CD8-positive, alpha-beta memory T cell (primary cell): ENCODE measurements at regions not wholly inside any gene's neighbourhood (a gene's known extent, or its start where the extent isn't known, plus 50 kb on each side); places are given as distances from the start of the nearest gene placed in this dataset.
"Not testable (repeated sequence)": the region's sequence is repeated elsewhere in the genome, so short reads cannot be mapped to it uniquely, and the experiment has no call there.

Source experiments
- CTCF ChIA-PET: fragments of 350-600 bp; sonication (Branson Sonifier 250); formaldehyde crosslinking; loops from one replicate; lab custom pipeline; 2021; ENCODE audit warnings: antibody characterized with exemption; lab: Charles Lee
- POLR2A ChIA-PET: fragments of 350-600 bp; sonication (Branson Sonifier 250); formaldehyde crosslinking; loops from one replicate; lab custom pipeline; 2021; ENCODE audit warnings: antibody characterized with exemption; lab: Charles Lee
- DNase-seq, 5 donors: peaks; one replicate each; pipeline versions ENCODE4 v3.0.0 to v3.0.0-alpha.2; 2020 to 2022; ENCODE audit warnings: mixed read lengths in 1 of 5
- H3K27ac ChIP-seq: one replicate; pipeline ENCODE4 v1.7.0; 2013; ENCODE audit warnings: low read depth, mild to moderate bottlenecking, low read length, moderate library complexity
- H3K27me3 ChIP-seq: 2 replicates; pipeline ENCODE4 v1.7.0; 2013; ENCODE audit warnings: low read length, mild to moderate bottlenecking; ENCODE audit not compliant: insufficient read depth, poor library complexity, severe bottlenecking
- H3K36me3 ChIP-seq: 2 replicates; pipeline ENCODE4 v1.7.0; 2013; ENCODE audit warnings: mild to moderate bottlenecking, low read length, moderate library complexity; ENCODE audit not compliant: insufficient read depth
- H3K4me1 ChIP-seq: 2 replicates; pipeline ENCODE4 v1.7.0; 2013; ENCODE audit warnings: mild to moderate bottlenecking, low read length, moderate library complexity; ENCODE audit not compliant: insufficient read depth
- H3K4me3 ChIP-seq: 2 replicates; pipeline ENCODE4 v1.7.0; 2013; ENCODE audit warnings: mild to moderate bottlenecking, low read length
- H3K9me3 ChIP-seq: 2 replicates; pipeline ENCODE4 v1.7.0; 2013; ENCODE audit warnings: mild to moderate bottlenecking, low read length
- H3K27ac Mint-ChIP-seq, 8 donors: one replicate each; pipeline ENCODE4 v1.8.0; 2020 to 2021; ENCODE audit warnings: mixed read lengths in 8 of 8, mild to moderate bottlenecking in 6 of 8, inconsistent platforms in 3 of 8, moderate library complexity in 3 of 8
- H3K27me3 Mint-ChIP-seq, 2 donors: one replicate each; pipeline ENCODE4 v1.8.0; 2020 to 2021; ENCODE audit warnings: mixed read lengths in 2 of 2, mild to moderate bottlenecking in 1 of 2, moderate library complexity in 1 of 2
- H3K36me3 Mint-ChIP-seq, 3 donors: one replicate each; pipeline ENCODE4 v1.8.0; 2020 to 2021; ENCODE audit warnings: mixed read lengths in 3 of 3, inconsistent platforms in 1 of 3, mild to moderate bottlenecking in 1 of 3
- H3K4me1 Mint-ChIP-seq, 3 donors: one replicate each; pipeline ENCODE4 v1.8.0; 2020 to 2021; ENCODE audit warnings: mixed read lengths in 3 of 3, inconsistent platforms in 1 of 3, mild to moderate bottlenecking in 1 of 3
- H3K4me3 Mint-ChIP-seq, 7 donors: one replicate each; pipeline ENCODE4 v1.8.0; 2020 to 2021; ENCODE audit warnings: mixed read lengths in 7 of 7, mild to moderate bottlenecking in 6 of 7, moderate library complexity in 4 of 7, inconsistent platforms in 2 of 7
- H3K9me3 Mint-ChIP-seq, 5 donors: one replicate each; pipeline ENCODE4 v1.8.0; 2020 to 2022; ENCODE audit warnings: mixed read lengths in 5 of 5, mild to moderate bottlenecking in 3 of 5, moderate library complexity in 2 of 5, inconsistent platforms in 1 of 5

GRCh38 chr9:117649126-117649525, 55.1 kb upstream of the TLR4 start:
- H3K4me3 Mint-ChIP-seq = no peak overlapping the region
- peaks cover 5 to 8% (median 8%) of the 10 kb centered on the region in 3 donors for H3K4me1 Mint-ChIP-seq
- no peaks in the 10 kb centered on the region for H3K9me3 Mint-ChIP-seq
- POLR2A ChIA-PET = no interaction called here
- no peak overlapping the region for H3K27ac ChIP-seq
- DNase-seq = no peak
- H3K4me1 ChIP-seq = no peaks in the 10 kb centered on the region
- H3K36me3 Mint-ChIP-seq = no peaks in the 10 kb centered on the region
- H3K27ac Mint-ChIP-seq = no peak overlapping the region
- no peaks in the 10 kb centered on the region for H3K36me3 ChIP-seq
- peaks cover 7 to 16% of the 10 kb centered on the region in 2 donors for H3K27me3 Mint-ChIP-seq
- no peak overlapping the region for H3K4me3 ChIP-seq
- CTCF ChIA-PET = no interaction called here
- no peaks in the 10 kb centered on the region for H3K9me3 ChIP-seq
- no peaks in the 10 kb centered on the region for H3K27me3 ChIP-seq

GRCh38 chr9:117644932-117645636, 59.1 kb upstream of the TLR4 start:
- no peak for DNase-seq
- Mint-ChIP-seq H3K4me3 (peak overlapping the region in 2 of 7 donors; percentile 1 to 12), H3K36me3 (no peaks in the 10 kb centered on the region), H3K27me3 (peaks cover 19 to 34% of the 10 kb centered on the region in 2 donors), H3K9me3 (no peaks in the 10 kb centered on the region), H3K4me1 (peaks cover 5 to 10% (median 9%) of the 10 kb centered on the region in 3 donors), H3K27ac (peak overlapping the region in 1 of 8 donors; percentile 34)
- POLR2A ChIA-PET = no interaction called here
- no peak overlapping the region for H3K4me3 ChIP-seq
- H3K9me3 ChIP-seq = no peaks in the 10 kb centered on the region
- no peak overlapping the region for H3K27ac ChIP-seq
- no peaks in the 10 kb centered on the region for H3K36me3 ChIP-seq
- no peaks in the 10 kb centered on the region for H3K27me3 ChIP-seq
- CTCF ChIA-PET = no interaction called here
- H3K4me1 ChIP-seq = no peaks in the 10 kb centered on the region

GRCh38 chr9:117644133-117644931, 59.9 kb upstream of the TLR4 start:
- Histone ChIP-seq H3K27ac (no peak overlapping the region), H3K9me3 (no peaks in the 10 kb centered on the region), H3K4me1 (no peaks in the 10 kb centered on the region), H3K27me3 (no peaks in the 10 kb centered on the region), H3K36me3 (no peaks in the 10 kb centered on the region), H3K4me3 (no peak overlapping the region)
- peak overlapping the region in 2 of 7 donors; percentile 12 to 24 for H3K4me3 Mint-ChIP-seq
- peak in 4 of 5 donors; percentile 12 to 24 (median 16) for DNase-seq
- peak overlapping the region in 1 of 8 donors; percentile 34 for H3K27ac Mint-ChIP-seq
- H3K27me3 Mint-ChIP-seq = peaks cover 19 to 32% of the 10 kb centered on the region in 2 donors
- POLR2A ChIA-PET = no interaction called here
- CTCF ChIA-PET = no interaction called here
- H3K9me3 Mint-ChIP-seq = no peaks in the 10 kb centered on the region
- H3K36me3 Mint-ChIP-seq = no peaks in the 10 kb centered on the region
- peaks cover 5 to 10% (median 9%) of the 10 kb centered on the region in 3 donors for H3K4me1 Mint-ChIP-seq

GRCh38 chr9:117643288-117643654, 60.9 kb upstream of the TLR4 start:
- no peaks in the 10 kb centered on the region for H3K36me3 ChIP-seq
- ChIA-PET CTCF (no interaction called here), POLR2A (no interaction called here)
- H3K4me1 ChIP-seq = no peaks in the 10 kb centered on the region
- H3K27me3 ChIP-seq = no peaks in the 10 kb centered on the region
- H3K27ac ChIP-seq = no peak overlapping the region
- DNase-seq = no peak
- H3K36me3 Mint-ChIP-seq = no peaks in the 10 kb centered on the region
- H3K4me1 Mint-ChIP-seq = peaks cover 5 to 10% (median 9%) of the 10 kb centered on the region in 3 donors
- H3K27me3 Mint-ChIP-seq = peaks cover 19 to 30% of the 10 kb centered on the region in 2 donors
- no peak overlapping the region for H3K4me3 Mint-ChIP-seq
- H3K4me3 ChIP-seq = no peak overlapping the region
- H3K9me3 ChIP-seq = no peaks in the 10 kb centered on the region
- no peaks in the 10 kb centered on the region for H3K9me3 Mint-ChIP-seq
- H3K27ac Mint-ChIP-seq = no peak overlapping the region

GRCh38 chr9:117642571-117643287, 61.5 kb upstream of the TLR4 start:
- H3K27ac ChIP-seq, H3K36me3 ChIP-seq, POLR2A ChIA-PET, H3K27me3 ChIP-seq, H3K27ac Mint-ChIP-seq, H3K9me3 Mint-ChIP-seq, H3K4me3 ChIP-seq, H3K4me3 Mint-ChIP-seq, H3K4me1 ChIP-seq, DNase-seq, H3K36me3 Mint-ChIP-seq, H3K9me3 ChIP-seq, H3K4me1 Mint-ChIP-seq, CTCF ChIA-PET: not testable (repeated sequence)
- peaks cover 19 to 30% of the 10 kb centered on the region in 2 donors for H3K27me3 Mint-ChIP-seq

GRCh38 chr9:117636681-117637080, 67.5 kb upstream of the TLR4 start:
- H3K4me1 Mint-ChIP-seq = no peaks in the 10 kb centered on the region
- no peak overlapping the region for H3K4me3 ChIP-seq
- ChIA-PET CTCF (no interaction called here), POLR2A (no interaction called here)
- DNase-seq = no peak
- H3K9me3 ChIP-seq = no peaks in the 10 kb centered on the region
- no peak overlapping the region for H3K27ac Mint-ChIP-seq
- no peak overlapping the region for H3K27ac ChIP-seq
- H3K4me1 ChIP-seq = no peaks in the 10 kb centered on the region
- H3K36me3 ChIP-seq = no peaks in the 10 kb centered on the region
- H3K27me3 Mint-ChIP-seq = peaks cover 2 to 7% of the 10 kb centered on the region in 2 donors
- no peaks in the 10 kb centered on the region for H3K36me3 Mint-ChIP-seq
- H3K4me3 Mint-ChIP-seq = peak overlapping the region in 1 of 7 donors; percentile 27
- no peaks in the 10 kb centered on the region for H3K27me3 ChIP-seq
- H3K9me3 Mint-ChIP-seq = peaks cover 0 to 5% (median 0%) of the 10 kb centered on the region in 5 donors

- H3K4me3 ChIP-seq = no peak overlapping the region
- CTCF ChIA-PET = no interaction called here
- H3K4me3 Mint-ChIP-seq = no peak overlapping the region
- no peak for DNase-seq
- no peaks in the 10 kb centered on the region for H3K4me1 ChIP-seq
- peaks cover 18 to 43% (median 29%) of the 10 kb centered on the region in 5 donors for H3K9me3 Mint-ChIP-seq
- H3K4me1 Mint-ChIP-seq = no peaks in the 10 kb centered on the region
- H3K36me3 Mint-ChIP-seq = peaks cover 0 to 3% (median 0%) of the 10 kb centered on the region in 3 donors
- POLR2A ChIA-PET = no interaction called here
- H3K27me3 ChIP-seq = no peaks in the 10 kb centered on the region
- no peaks in the 10 kb centered on the region for H3K36me3 ChIP-seq
- H3K9me3 ChIP-seq = peaks cover 5% of the 10 kb centered on the region
- H3K27ac ChIP-seq = no peak overlapping the region
- H3K27ac Mint-ChIP-seq = no peak overlapping the region
- H3K27me3 Mint-ChIP-seq = no peaks in the 10 kb centered on the region
Measured at GRCh38 chr9:117625154-117625553, 79.0 kb upstream of the TLR4 start.

GRCh38 chr9:117624106-117624505, 80.1 kb upstream of the TLR4 start:
- Histone ChIP-seq H3K27me3 (no peaks in the 10 kb centered on the region), H3K9me3 (peaks cover 5% of the 10 kb centered on the region), H3K4me1 (no peaks in the 10 kb centered on the region), H3K27ac (no peak overlapping the region), H3K4me3 (no peak overlapping the region), H3K36me3 (no peaks in the 10 kb centered on the region)
- Mint-ChIP-seq H3K4me1 (no peaks in the 10 kb centered on the region), H3K27me3 (no peaks in the 10 kb centered on the region), H3K9me3 (peaks cover 18 to 44% (median 29%) of the 10 kb centered on the region in 5 donors), H3K27ac (no peak overlapping the region), H3K36me3 (peaks cover 0 to 3% (median 0%) of the 10 kb centered on the region in 3 donors), H3K4me3 (no peak overlapping the region)
- ChIA-PET CTCF (no interaction called here), POLR2A (no interaction called here)
- no peak for DNase-seq
